GM12878 (cell line): ENCODE measurements at regions not wholly inside any gene's neighbourhood (a gene's known extent, or its start where the extent isn't known, plus 50 kb on each side); places are given as distances from the start of the nearest gene placed in this dataset.

ENCODE experiments used
- ATAC-seq: fragments of 200-7000 bp; cut with Tn5 transposase; 3 replicates; pipeline ENCODE4 v1.9.1; 2020; ENCODE audit warnings: mild to moderate bottlenecking, moderate library complexity
- BruUV-seq: library from RNA; stranded (reverse); fragments of 400-500 nt; replicated peaks from 2 replicates; lab custom pipeline; 2021; lab: Mats Ljungman, UMichigan
- CTCF ChIA-PET: fragments of 300-600 bp; sonication (Branson Sonifier 250); formaldehyde crosslinking; extraction: SDS; loops from one replicate; lab custom pipeline; 2021; ENCODE audit warnings: inconsistent platforms; lab: Yijun Ruan, JAX
- POLR2A ChIA-PET: fragments of 350-600 bp; formaldehyde crosslinking; extraction: SDS; loops from one replicate; lab custom pipeline; 2021; ENCODE audit warnings: inconsistent platforms; lab: Charles Lee
- RAD21 ChIA-PET: fragments of 300-600 bp; sonication (Branson Sonifier 250); formaldehyde crosslinking; loops from one replicate; lab custom pipeline; 2023; ENCODE audit warnings: antibody characterized with exemption; ENCODE audit not compliant: unreplicated experiment; lab: Charles Lee
- SMC1A ChIA-PET: fragments of 300-600 bp; sonication (Branson Sonifier 250); formaldehyde crosslinking; loops from one replicate; lab custom pipeline; 2023; ENCODE audit not compliant: unreplicated experiment, uncharacterized antibody; lab: Charles Lee
- DNase-seq: peaks from one replicate; pipeline ENCODE4 v3.0.0-alpha.2; 2011; ENCODE audit warnings: low read depth, low spot score
- FAIRE-seq: peaks from 3 replicates; lab custom pipeline; 2011; peaks lifted over from hg19 to GRCh38; lab: Jason Lieb, UNC
- H2AFZ ChIP-seq: 2 replicates; pipeline ENCODE4 v1.6.0; 2011; ENCODE audit warnings: low read depth, low read length, control low read depth; ENCODE audit not compliant: control insufficient read depth
- H3K27ac ChIP-seq: 2 replicates; pipeline ENCODE4 v1.5.1; 2011; ENCODE audit warnings: control low read depth; ENCODE audit not compliant: control insufficient read depth, insufficient read depth
- H3K27me3 ChIP-seq, 2 experiments: replicated peaks in 1 of 2; 2 replicates each; pipeline versions ENCODE4 v1.6.0 to v1.6.1; 2011; ENCODE audit warnings: low read length in 1 of 2; ENCODE audit not compliant: control insufficient read depth in 2 of 2, insufficient read depth in 2 of 2
- H3K36me3 ChIP-seq, 2 experiments: 2 replicates each; pipeline ENCODE4 v1.5.1; 2011; ENCODE audit warnings: low read length in 1 of 2; ENCODE audit not compliant: control insufficient read depth in 2 of 2, insufficient read depth in 2 of 2
- H3K4me1 ChIP-seq: 2 replicates; pipeline ENCODE4 v1.6.1; 2011; ENCODE audit warnings: mild to moderate bottlenecking, low read length, moderate library complexity, mixed read lengths; ENCODE audit not compliant: control insufficient read depth, insufficient read depth
- H3K4me2 ChIP-seq: 2 replicates; pipeline ENCODE4 v1.6.0; 2011; ENCODE audit warnings: control low read depth; ENCODE audit not compliant: control insufficient read depth, insufficient read depth
- H3K4me3 ChIP-seq: fragments of 200-600 bp; sonication (generic); 2 replicates; pipeline ENCODE4 v1.5.1; 2016
- H3K79me2 ChIP-seq: 2 replicates; pipeline ENCODE4 v1.6.0; 2011; ENCODE audit warnings: low read length; ENCODE audit not compliant: control insufficient read depth, insufficient read depth
- H3K9ac ChIP-seq: 2 replicates; pipeline ENCODE4 v1.8.0; 2011; ENCODE audit warnings: low read length, control low read depth, mixed read lengths; ENCODE audit not compliant: control insufficient read depth, insufficient read depth
- H3K9me3 ChIP-seq: replicated peaks from 3 replicates; pipeline ENCODE4 v1.5.1; 2011; ENCODE audit warnings: mild to moderate bottlenecking, low read length; ENCODE audit not compliant: control insufficient read depth, insufficient read depth
- H4K20me1 ChIP-seq: 2 replicates; pipeline ENCODE4 v1.6.0; 2011; ENCODE audit not compliant: control insufficient read depth, insufficient read depth
- BCL11A ChIP-seq: IDR thresholded peaks from 2 replicates; pipeline ENCODE4 v1.6.1; 2011; ENCODE audit warnings: low read depth, low read length
- DPF2 ChIP-seq: fragments of 450-650 bp; IDR thresholded peaks from 2 replicates; pipeline ENCODE4 v1.6.1; 2017; ENCODE audit warnings: mild to moderate bottlenecking
- EGR1 ChIP-seq, 2 experiments: IDR thresholded peaks; 1 replicate in 1 of 2; 2 replicates in 1 of 2; pipeline ENCODE4 v1.6.1; 2011 to 2012; ENCODE audit warnings: low read depth in 2 of 2, low read length in 2 of 2, borderline replicate concordance in 1 of 2, mild to moderate bottlenecking in 1 of 2, moderate library complexity in 1 of 2
- EZH2 ChIP-seq: IDR thresholded peaks from 2 replicates; pipeline ENCODE4 v1.6.1; 2012; ENCODE audit warnings: low read depth, mild to moderate bottlenecking, control low read depth, inconsistent platforms, low read length, borderline replicate concordance; ENCODE audit not compliant: control insufficient read depth
- JUND ChIP-seq: IDR thresholded peaks from 2 replicates; pipeline ENCODE4 v1.6.1; 2012; ENCODE audit warnings: low read depth, mild to moderate bottlenecking, low read length, improper control_type of control experiment, moderate library complexity
- KAT2A ChIP-seq: conservative IDR thresholded peaks from 2 replicates; pipeline ENCODE4 v1.6.1; 2011; ENCODE audit warnings: low read depth, low read length; ENCODE audit not compliant: control insufficient read depth
- MEF2A ChIP-seq: IDR thresholded peaks from 2 replicates; pipeline ENCODE4 v1.6.1; 2011; ENCODE audit warnings: low read depth, mild to moderate bottlenecking, low read length, moderate library complexity; ENCODE audit not compliant: insufficient read depth
- MTA2 ChIP-seq: fragments of 450-650 bp; IDR thresholded peaks from 2 replicates; pipeline ENCODE4 v1.6.1; 2016; ENCODE audit warnings: low read depth, mild to moderate bottlenecking, moderate library complexity
- NFIC ChIP-seq: IDR thresholded peaks from 2 replicates; pipeline ENCODE4 v1.6.1; 2012; ENCODE audit warnings: low read depth, mild to moderate bottlenecking, inconsistent platforms, low read length, moderate library complexity
- NR2C1 ChIP-seq: fragments of 450-650 bp; IDR thresholded peaks from 2 replicates; pipeline ENCODE4 v1.6.1; 2017; ENCODE audit warnings: antibody characterized with exemption, mild to moderate bottlenecking, moderate library complexity
- NR2C2 ChIP-seq: IDR thresholded peaks from 2 replicates; pipeline ENCODE4 v1.6.1; 2011; ENCODE audit warnings: borderline replicate concordance, low read depth; ENCODE audit not compliant: control insufficient read depth, insufficient read length
- RFX5 ChIP-seq: IDR thresholded peaks from 2 replicates; pipeline ENCODE4 v1.6.1; 2011; ENCODE audit warnings: low read depth, low read length, improper control_type of control experiment
- SMC3 ChIP-seq: IDR thresholded peaks from 2 replicates; pipeline ENCODE4 v1.6.1; 2011; ENCODE audit warnings: low read length, improper control_type of control experiment, borderline replicate concordance
- SP1 ChIP-seq: IDR thresholded peaks from one replicate; pipeline ENCODE4 v1.6.1; 2011; ENCODE audit warnings: low read depth, low read length
- STAT3 ChIP-seq: IDR thresholded peaks from 2 replicates; pipeline ENCODE4 v1.6.1; 2011; ENCODE audit warnings: low read depth, low read length, improper control_type of control experiment
- TBL1XR1 ChIP-seq: IDR thresholded peaks from 2 replicates; pipeline ENCODE4 v1.6.1; 2012; ENCODE audit warnings: low read depth, low read length, improper control_type of control experiment
- YY1 ChIP-seq: IDR thresholded peaks from 2 replicates; pipeline ENCODE4 v1.6.1; 2011; ENCODE audit warnings: low read depth, mild to moderate bottlenecking, low read length
- ZBTB4 ChIP-seq: fragments of 450-650 bp; formaldehyde crosslinking; IDR thresholded peaks from 2 replicates; pipeline ENCODE4 v1.4.0; 2022; ENCODE audit warnings: mild to moderate bottlenecking, moderate library complexity
- WGBS: methylation state at CpG from one replicate; pipeline ENCODE4 v1.1.6; 2016; ENCODE audit warnings: low lambda C conversion rate; ENCODE audit not compliant: insufficient replicate concordance, insufficient coverage; ENCODE audit errors: missing lambda C conversion rate; 5-methylcytosine and 5-hydroxymethylcytosine counted together
- in situ Hi-C: fragments of 300-500 bp; cut with MboI; formaldehyde crosslinking; loops from 9 replicates; pipeline ENCODE4 v1.14.3; 2018; ENCODE audit warnings: mixed read lengths
- intact Hi-C: fragments of 100-400 bp; cut with micrococcal nuclease; formaldehyde crosslinking; loops from one replicate; pipeline ENCODE4 v1.14.2; 2022; ENCODE audit not compliant: unreplicated experiment
- TF ChIP-seq, protein P1 (sequence below): IDR thresholded peaks from 2 replicates; pipeline ENCODE4 v1.6.1; 2011; ENCODE audit warnings: low read depth, low read length, improper control_type of control experiment, borderline replicate concordance
- TF ChIP-seq, protein P2 (sequence below): IDR thresholded peaks from 2 replicates; pipeline ENCODE4 v1.6.1; 2011; ENCODE audit warnings: mild to moderate bottlenecking, low read depth, low read length, moderate library complexity; ENCODE audit not compliant: insufficient replicate concordance

DNA sequence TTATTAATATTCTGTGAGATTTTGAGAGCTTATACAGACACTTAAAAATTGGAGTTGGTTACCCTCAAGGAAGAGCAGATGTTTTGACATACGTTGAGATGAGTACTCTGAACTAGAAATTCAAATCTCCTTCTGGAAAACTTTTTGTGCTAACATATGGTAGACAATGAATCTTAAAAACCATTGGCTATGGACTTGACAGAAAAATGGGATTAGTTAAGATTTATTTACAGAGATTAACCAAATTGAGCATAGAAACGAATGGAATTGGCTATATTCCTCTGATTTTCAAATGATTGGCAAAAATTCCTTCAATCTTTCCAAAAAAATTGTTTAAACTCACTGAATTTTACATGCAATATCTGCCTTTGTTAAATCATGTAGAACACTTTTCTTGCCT lies 1392.9 kb downstream of the BRINP3 start:
- Histone ChIP-seq H3K4me1 (no peaks in the 10 kb centered on the region), H3K27me3 (no peaks in the 10 kb centered on the region), H3K9ac (no peak overlapping the region), H2AFZ (no peak overlapping the region), H3K27ac (no peak overlapping the region), H3K9me3 (no peaks in the 10 kb centered on the region), H3K36me3 (no peaks in the 10 kb centered on the region), H3K4me2 (no peak overlapping the region), H3K79me2 (no peaks in the 10 kb centered on the region), H3K4me3 (no peak overlapping the region), H4K20me1 (no peaks in the 10 kb centered on the region)
- no peak for ATAC-seq
- in situ Hi-C loops, result no loop called here
- ChIA-PET SMC1A (no interaction called here), CTCF (interaction anchor here (0.6 kb wide), 1 partner anchor 418 kb away, joined by 3 read pairs; no protein-coding TSS in a partner anchor), RAD21 (no interaction called here), POLR2A (no interaction called here)
- intact Hi-C loops, result no loop called here
- DNase-seq, result no peak
- TF ChIP-seq RFX5 (no peak), NR2C1 (no peak), EZH2 (no peak), EGR1 (IDR thresholded peaks at IDR 0.05; ENCODE audit: borderline replicate concordance in 1 of 2, low read depth in 2 of 2, low read length in 2 of 2) (no peak), MEF2A (no peak), SMC3 (no peak), TBL1XR1 (no peak), YY1 (no peak), NR2C2 (no peak), MTA2 (no peak), NFIC (no peak), KAT2A (no peak), DPF2 (no peak), STAT3 (no peak), JUND (no peak), BCL11A (no peak), ZBTB4 (CRISPR knock-in tag) (no peak), SP1 (no peak)
- TF ChIP-seq, protein P1, sequence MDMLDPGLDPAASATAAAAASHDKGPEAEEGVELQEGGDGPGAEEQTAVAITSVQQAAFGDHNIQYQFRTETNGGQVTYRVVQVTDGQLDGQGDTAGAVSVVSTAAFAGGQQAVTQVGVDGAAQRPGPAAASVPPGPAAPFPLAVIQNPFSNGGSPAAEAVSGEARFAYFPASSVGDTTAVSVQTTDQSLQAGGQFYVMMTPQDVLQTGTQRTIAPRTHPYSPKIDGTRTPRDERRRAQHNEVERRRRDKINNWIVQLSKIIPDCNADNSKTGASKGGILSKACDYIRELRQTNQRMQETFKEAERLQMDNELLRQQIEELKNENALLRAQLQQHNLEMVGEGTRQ, result no peak
- TF ChIP-seq, protein P2, sequence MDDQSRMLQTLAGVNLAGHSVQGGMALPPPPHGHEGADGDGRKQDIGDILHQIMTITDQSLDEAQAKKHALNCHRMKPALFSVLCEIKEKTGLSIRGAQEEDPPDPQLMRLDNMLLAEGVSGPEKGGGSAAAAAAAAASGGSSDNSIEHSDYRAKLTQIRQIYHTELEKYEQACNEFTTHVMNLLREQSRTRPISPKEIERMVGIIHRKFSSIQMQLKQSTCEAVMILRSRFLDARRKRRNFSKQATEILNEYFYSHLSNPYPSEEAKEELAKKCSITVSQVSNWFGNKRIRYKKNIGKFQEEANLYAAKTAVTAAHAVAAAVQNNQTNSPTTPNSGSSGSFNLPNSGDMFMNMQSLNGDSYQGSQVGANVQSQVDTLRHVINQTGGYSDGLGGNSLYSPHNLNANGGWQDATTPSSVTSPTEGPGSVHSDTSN, result no peak
- no TSS peak for BruUV-seq
- 0% methylated on average over 2 of the region's 2 CpGs for WGBS
- no peak for FAIRE-seq
